Transverse colon (tissue), 4 donors: ENCODE measurements at regions not wholly inside any gene's neighbourhood (a gene's known extent, or its start where the extent isn't known, plus 50 kb on each side); places are given as distances from the start of the nearest gene placed in this dataset.

Source experiments
- CTCF ChIP-seq, 5 experiments: fragments of 200-600 bp in 3 of 5; fragments of 450-650 bp in 2 of 5; sonication (generic) in 3 of 5; IDR thresholded peaks; 1 replicate in 2 of 5; 2 replicates in 3 of 5; pipeline ENCODE4 v1.5.1; 2016 to 2017; ENCODE audit warnings: antibody characterized with exemption in 5 of 5, inconsistent platforms in 3 of 5, mild to moderate bottlenecking in 2 of 5, moderate library complexity in 1 of 5
- EP300 ChIP-seq: sonication (generic); formaldehyde crosslinking; IDR thresholded peaks from one replicate; pipeline ENCODE4 v1.6.1; 2017; ENCODE audit warnings: antibody characterized with exemption, low read depth
- POLR2AphosphoS5 ChIP-seq, 3 donors: sonication (generic); formaldehyde crosslinking; IDR thresholded peaks; one replicate each; pipeline ENCODE4 v1.6.1; 2016; ENCODE audit warnings: antibody characterized with exemption in 3 of 3

- TF ChIP-seq CTCF (IDR thresholded peaks at IDR 0.05) (no peak), POLR2AphosphoS5 (IDR thresholded peaks at IDR 0.05) (no peak), EP300 (no peak)
Observed at GRCh38 chr22:48819232-48819631, 1008.4 kb downstream of the BRD1 start.
